ENCODE measurements at regions not wholly inside any gene's neighbourhood (a gene's known extent, or its start where the extent isn't known, plus 50 kb on each side); places are given as distances from the start of the nearest gene placed in this dataset.

DNA sequence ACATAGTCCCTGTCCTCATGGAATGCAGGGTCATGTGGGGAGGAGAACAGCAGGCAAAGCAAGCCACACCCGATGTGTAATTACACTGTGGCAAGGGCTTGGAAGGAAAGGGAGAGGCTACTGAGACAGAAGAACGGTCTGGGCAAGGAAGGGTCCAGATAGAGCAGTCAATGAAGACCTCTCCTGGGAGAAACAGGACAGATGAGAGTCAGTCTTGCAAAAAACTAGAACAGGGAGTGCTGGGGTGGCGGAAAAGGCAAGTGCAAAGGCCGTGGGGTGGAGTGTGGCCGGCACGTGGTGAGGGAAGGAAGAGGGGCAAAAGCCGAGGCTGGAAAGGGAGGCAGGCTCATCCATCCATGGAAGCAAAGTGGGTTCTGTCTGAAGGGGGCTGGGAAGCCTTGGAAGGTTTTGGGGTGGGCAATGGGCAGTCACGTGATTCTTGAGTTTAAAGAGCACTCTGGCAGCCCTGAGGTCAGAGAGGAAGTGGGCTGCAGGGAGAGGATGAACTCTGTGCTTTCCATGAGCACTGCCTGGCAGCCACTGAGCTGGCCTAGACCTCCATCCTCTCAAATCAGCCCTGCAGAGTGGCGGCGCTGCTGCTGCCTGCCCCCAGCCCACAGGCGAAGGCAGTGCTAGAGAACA, 182.2 kb downstream of the INHBB start (continued):
- TF ChIP-seq, protein P1, sequence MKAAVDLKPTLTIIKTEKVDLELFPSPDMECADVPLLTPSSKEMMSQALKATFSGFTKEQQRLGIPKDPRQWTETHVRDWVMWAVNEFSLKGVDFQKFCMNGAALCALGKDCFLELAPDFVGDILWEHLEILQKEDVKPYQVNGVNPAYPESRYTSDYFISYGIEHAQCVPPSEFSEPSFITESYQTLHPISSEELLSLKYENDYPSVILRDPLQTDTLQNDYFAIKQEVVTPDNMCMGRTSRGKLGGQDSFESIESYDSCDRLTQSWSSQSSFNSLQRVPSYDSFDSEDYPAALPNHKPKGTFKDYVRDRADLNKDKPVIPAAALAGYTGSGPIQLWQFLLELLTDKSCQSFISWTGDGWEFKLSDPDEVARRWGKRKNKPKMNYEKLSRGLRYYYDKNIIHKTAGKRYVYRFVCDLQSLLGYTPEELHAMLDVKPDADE (CRISPR knock-in tag; IDR thresholded peaks at IDR 0.05) = no peak
- TF ChIP-seq ZNF251 (CRISPR knock-in tag; IDR thresholded peaks at IDR 0.05) = no peak
- TF ChIP-seq, protein P2, sequence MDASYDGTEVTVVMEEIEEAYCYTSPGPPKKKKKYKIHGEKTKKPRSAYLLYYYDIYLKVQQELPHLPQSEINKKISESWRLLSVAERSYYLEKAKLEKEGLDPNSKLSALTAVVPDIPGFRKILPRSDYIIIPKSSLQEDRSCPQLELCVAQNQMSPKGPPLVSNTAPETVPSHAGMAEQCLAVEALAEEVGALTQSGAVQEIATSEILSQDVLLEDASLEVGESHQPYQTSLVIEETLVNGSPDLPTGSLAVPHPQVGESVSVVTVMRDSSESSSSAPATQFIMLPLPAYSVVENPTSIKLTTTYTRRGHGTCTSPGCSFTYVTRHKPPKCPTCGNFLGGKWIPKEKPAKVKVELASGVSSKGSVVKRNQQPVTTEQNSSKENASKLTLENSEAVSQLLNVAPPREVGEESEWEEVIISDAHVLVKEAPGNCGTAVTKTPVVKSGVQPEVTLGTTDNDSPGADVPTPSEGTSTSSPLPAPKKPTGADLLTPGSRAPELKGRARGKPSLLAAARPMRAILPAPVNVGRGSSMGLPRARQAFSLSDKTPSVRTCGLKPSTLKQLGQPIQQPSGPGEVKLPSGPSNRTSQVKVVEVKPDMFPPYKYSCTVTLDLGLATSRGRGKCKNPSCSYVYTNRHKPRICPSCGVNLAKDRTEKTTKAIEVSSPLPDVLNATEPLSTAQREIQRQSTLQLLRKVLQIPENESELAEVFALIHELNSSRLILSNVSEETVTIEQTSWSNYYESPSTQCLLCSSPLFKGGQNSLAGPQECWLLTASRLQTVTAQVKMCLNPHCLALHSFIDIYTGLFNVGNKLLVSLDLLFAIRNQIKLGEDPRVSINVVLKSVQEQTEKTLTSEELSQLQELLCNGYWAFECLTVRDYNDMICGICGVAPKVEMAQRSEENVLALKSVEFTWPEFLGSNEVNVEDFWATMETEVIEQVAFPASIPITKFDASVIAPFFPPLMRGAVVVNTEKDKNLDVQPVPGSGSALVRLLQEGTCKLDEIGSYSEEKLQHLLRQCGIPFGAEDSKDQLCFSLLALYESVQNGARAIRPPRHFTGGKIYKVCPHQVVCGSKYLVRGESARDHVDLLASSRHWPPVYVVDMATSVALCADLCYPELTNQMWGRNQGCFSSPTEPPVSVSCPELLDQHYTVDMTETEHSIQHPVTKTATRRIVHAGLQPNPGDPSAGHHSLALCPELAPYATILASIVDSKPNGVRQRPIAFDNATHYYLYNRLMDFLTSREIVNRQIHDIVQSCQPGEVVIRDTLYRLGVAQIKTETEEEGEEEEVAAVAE (CRISPR knock-in tag; IDR thresholded peaks at IDR 0.05; ENCODE audit: borderline replicate concordance) = no peak
- TF ChIP-seq DMAP1 (CRISPR knock-in tag; IDR thresholded peaks at IDR 0.05) = peak; percentile 77
- TF ChIP-seq ZNF326 (CRISPR knock-in tag; IDR thresholded peaks at IDR 0.05; ENCODE audit: borderline replicate concordance) = no peak
- TF ChIP-seq HMG20B (CRISPR knock-in tag; conservative IDR thresholded peaks at IDR 0.05) = 0 out of 2 replicates have a peak, but pooled peaks have one; percentile 29
- no peak for TF ChIP-seq ZNF660 (CRISPR knock-in tag; IDR thresholded peaks at IDR 0.05; ENCODE audit: borderline replicate concordance, low read depth)
- no peak for TF ChIP-seq MTA3 (CRISPR knock-in tag; IDR thresholded peaks at IDR 0.05)
- TF ChIP-seq ZNF24 (IDR thresholded peaks at IDR 0.05) = no peak
- peak; percentile 72; the same call in 1 of the 2 replicates for TF ChIP-seq TGIF2 (CRISPR knock-in tag; IDR thresholded peaks at IDR 0.05)
- TF ChIP-seq, protein P3, sequence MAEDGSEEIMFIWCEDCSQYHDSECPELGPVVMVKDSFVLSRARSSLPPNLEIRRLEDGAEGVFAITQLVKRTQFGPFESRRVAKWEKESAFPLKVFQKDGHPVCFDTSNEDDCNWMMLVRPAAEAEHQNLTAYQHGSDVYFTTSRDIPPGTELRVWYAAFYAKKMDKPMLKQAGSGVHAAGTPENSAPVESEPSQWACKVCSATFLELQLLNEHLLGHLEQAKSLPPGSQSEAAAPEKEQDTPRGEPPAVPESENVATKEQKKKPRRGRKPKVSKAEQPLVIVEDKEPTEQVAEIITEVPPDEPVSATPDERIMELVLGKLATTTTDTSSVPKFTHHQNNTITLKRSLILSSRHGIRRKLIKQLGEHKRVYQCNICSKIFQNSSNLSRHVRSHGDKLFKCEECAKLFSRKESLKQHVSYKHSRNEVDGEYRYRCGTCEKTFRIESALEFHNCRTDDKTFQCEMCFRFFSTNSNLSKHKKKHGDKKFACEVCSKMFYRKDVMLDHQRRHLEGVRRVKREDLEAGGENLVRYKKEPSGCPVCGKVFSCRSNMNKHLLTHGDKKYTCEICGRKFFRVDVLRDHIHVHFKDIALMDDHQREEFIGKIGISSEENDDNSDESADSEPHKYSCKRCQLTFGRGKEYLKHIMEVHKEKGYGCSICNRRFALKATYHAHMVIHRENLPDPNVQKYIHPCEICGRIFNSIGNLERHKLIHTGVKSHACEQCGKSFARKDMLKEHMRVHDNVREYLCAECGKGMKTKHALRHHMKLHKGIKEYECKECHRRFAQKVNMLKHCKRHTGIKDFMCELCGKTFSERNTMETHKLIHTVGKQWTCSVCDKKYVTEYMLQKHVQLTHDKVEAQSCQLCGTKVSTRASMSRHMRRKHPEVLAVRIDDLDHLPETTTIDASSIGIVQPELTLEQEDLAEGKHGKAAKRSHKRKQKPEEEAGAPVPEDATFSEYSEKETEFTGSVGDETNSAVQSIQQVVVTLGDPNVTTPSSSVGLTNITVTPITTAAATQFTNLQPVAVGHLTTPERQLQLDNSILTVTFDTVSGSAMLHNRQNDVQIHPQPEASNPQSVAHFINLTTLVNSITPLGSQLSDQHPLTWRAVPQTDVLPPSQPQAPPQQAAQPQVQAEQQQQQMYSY (CRISPR knock-in tag; IDR thresholded peaks at IDR 0.05) = no peak
- TF ChIP-seq, protein P4, sequence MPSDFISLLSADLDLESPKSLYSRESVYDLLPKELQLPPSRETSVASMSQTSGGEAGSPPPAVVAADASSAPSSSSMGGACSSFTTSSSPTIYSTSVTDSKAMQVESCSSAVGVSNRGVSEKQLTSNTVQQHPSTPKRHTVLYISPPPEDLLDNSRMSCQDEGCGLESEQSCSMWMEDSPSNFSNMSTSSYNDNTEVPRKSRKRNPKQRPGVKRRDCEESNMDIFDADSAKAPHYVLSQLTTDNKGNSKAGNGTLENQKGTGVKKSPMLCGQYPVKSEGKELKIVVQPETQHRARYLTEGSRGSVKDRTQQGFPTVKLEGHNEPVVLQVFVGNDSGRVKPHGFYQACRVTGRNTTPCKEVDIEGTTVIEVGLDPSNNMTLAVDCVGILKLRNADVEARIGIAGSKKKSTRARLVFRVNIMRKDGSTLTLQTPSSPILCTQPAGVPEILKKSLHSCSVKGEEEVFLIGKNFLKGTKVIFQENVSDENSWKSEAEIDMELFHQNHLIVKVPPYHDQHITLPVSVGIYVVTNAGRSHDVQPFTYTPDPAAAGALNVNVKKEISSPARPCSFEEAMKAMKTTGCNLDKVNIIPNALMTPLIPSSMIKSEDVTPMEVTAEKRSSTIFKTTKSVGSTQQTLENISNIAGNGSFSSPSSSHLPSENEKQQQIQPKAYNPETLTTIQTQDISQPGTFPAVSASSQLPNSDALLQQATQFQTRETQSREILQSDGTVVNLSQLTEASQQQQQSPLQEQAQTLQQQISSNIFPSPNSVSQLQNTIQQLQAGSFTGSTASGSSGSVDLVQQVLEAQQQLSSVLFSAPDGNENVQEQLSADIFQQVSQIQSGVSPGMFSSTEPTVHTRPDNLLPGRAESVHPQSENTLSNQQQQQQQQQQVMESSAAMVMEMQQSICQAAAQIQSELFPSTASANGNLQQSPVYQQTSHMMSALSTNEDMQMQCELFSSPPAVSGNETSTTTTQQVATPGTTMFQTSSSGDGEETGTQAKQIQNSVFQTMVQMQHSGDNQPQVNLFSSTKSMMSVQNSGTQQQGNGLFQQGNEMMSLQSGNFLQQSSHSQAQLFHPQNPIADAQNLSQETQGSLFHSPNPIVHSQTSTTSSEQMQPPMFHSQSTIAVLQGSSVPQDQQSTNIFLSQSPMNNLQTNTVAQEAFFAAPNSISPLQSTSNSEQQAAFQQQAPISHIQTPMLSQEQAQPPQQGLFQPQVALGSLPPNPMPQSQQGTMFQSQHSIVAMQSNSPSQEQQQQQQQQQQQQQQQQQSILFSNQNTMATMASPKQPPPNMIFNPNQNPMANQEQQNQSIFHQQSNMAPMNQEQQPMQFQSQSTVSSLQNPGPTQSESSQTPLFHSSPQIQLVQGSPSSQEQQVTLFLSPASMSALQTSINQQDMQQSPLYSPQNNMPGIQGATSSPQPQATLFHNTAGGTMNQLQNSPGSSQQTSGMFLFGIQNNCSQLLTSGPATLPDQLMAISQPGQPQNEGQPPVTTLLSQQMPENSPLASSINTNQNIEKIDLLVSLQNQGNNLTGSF (CRISPR knock-in tag; IDR thresholded peaks at IDR 0.05) = peak; percentile 73; the same call in 1 of the 2 replicates
- TF ChIP-seq PPARG (CRISPR knock-in tag; conservative IDR thresholded peaks at IDR 0.05) = no peak; the same call in 1 of the 2 replicates
- TF ChIP-seq EP300 (IDR thresholded peaks at IDR 0.05; ENCODE audit: low read depth in 2 of 2, low read length in 2 of 2) = no peak
- peak; percentile 66 for TF ChIP-seq EP300 (CRISPR knock-in tag; IDR thresholded peaks at IDR 0.05; ENCODE audit: borderline replicate concordance)
- TF ChIP-seq SMARCE1 (IDR thresholded peaks at IDR 0.05; ENCODE audit: borderline replicate concordance) = no peak
